Osteoblast (primary cell): ENCODE measurements at regions not wholly inside any gene's neighbourhood (a gene's known extent, or its start where the extent isn't known, plus 50 kb on each side); places are given as distances from the start of the nearest gene placed in this dataset.

Experiments
- DNase-seq: peaks from one replicate; pipeline ENCODE4 v3.0.0; 2011; ENCODE audit warnings: low spot score, mixed read lengths; ENCODE audit not compliant: insufficient read length; ENCODE audit errors: missing footprints
- H2AFZ ChIP-seq: 2 replicates; pipeline ENCODE4 v1.6.0; 2011; ENCODE audit warnings: mild to moderate bottlenecking, low read length
- H3K27ac ChIP-seq: 2 replicates; pipeline ENCODE4 v1.5.1; 2011; ENCODE audit warnings: mild to moderate bottlenecking, low read depth, low read length, moderate library complexity
- H3K27me3 ChIP-seq: 2 replicates; pipeline ENCODE4 v1.6.0; 2012; ENCODE audit warnings: mild to moderate bottlenecking, control low read depth, inconsistent platforms, low read length, moderate library complexity; ENCODE audit not compliant: insufficient read depth
- H3K36me3 ChIP-seq: 2 replicates; pipeline ENCODE4 v1.5.1; 2011; ENCODE audit warnings: mild to moderate bottlenecking, low read length, control low read depth, moderate library complexity; ENCODE audit not compliant: insufficient read depth
- H3K4me1 ChIP-seq: 2 replicates; pipeline ENCODE4 v1.5.1; 2011; ENCODE audit warnings: mild to moderate bottlenecking, low read length, control low read depth, moderate library complexity; ENCODE audit not compliant: insufficient read depth
- H3K4me2 ChIP-seq: 2 replicates; pipeline ENCODE4 v1.6.0; 2011; ENCODE audit warnings: mild to moderate bottlenecking, low read length; ENCODE audit not compliant: insufficient read depth
- H3K4me3 ChIP-seq: fragments of 200-600 bp; sonication (generic); 3 replicates; pipeline ENCODE4 v1.5.1; 2012; ENCODE audit warnings: mild to moderate bottlenecking, low read length, inconsistent platforms; ENCODE audit not compliant: insufficient read depth
- H3K79me2 ChIP-seq: 2 replicates; pipeline ENCODE4 v1.6.0; 2012; ENCODE audit warnings: mild to moderate bottlenecking, low read length, control low read depth, inconsistent platforms; ENCODE audit not compliant: insufficient read depth
- H3K9me3 ChIP-seq: 2 replicates; pipeline ENCODE4 v1.5.1; 2011; ENCODE audit warnings: low read depth, low read length, control low read depth
- H4K20me1 ChIP-seq: 2 replicates; pipeline ENCODE4 v1.6.0; 2012; ENCODE audit warnings: mild to moderate bottlenecking, low read length, control low read depth; ENCODE audit not compliant: insufficient read depth
- CTCF ChIP-seq: IDR thresholded peaks from 2 replicates; pipeline ENCODE4 v1.5.1; 2011; ENCODE audit warnings: mild to moderate bottlenecking, low read depth, low read length, moderate library complexity; ENCODE audit errors: extremely low read depth

- Histone ChIP-seq H3K9me3 (no peaks in the 10 kb centered on the region), H3K27ac (peak overlapping the region; percentile 93), H3K36me3 (no peaks in the 10 kb centered on the region), H4K20me1 (no peaks in the 10 kb centered on the region), H3K4me2 (no peak overlapping the region), H2AFZ (no peak overlapping the region), H3K27me3 (no peaks in the 10 kb centered on the region), H3K4me1 (peaks cover 14% of the 10 kb centered on the region), H3K4me3 (no peak overlapping the region), H3K79me2 (no peaks in the 10 kb centered on the region)
- no peak for TF ChIP-seq CTCF
- no peak for DNase-seq
Measured at GRCh38 chr2:18912225-18912888, 323.0 kb upstream of the NT5C1B start.

GRCh38 chr2:18911416-18911815 is 322.0 kb upstream of the NT5C1B start:
- Histone ChIP-seq H3K27me3 (no peaks in the 10 kb centered on the region), H3K27ac (peak overlapping the region; percentile 93), H2AFZ (peak overlapping the region; percentile 56), H3K4me3 (peak overlapping the region; percentile 27), H3K9me3 (no peaks in the 10 kb centered on the region), H3K79me2 (no peaks in the 10 kb centered on the region), H3K4me2 (peak overlapping the region; percentile 60), H4K20me1 (no peaks in the 10 kb centered on the region), H3K36me3 (no peaks in the 10 kb centered on the region), H3K4me1 (peaks cover 14% of the 10 kb centered on the region)
- DNase-seq = no peak
- no peak for TF ChIP-seq CTCF

- H3K4me1 ChIP-seq = peaks cover 14% of the 10 kb centered on the region
- H2AFZ ChIP-seq = peak overlapping the region; percentile 56
- H3K79me2 ChIP-seq = no peaks in the 10 kb centered on the region
- no peak for TF ChIP-seq CTCF
- H3K4me2 ChIP-seq = peak overlapping the region; percentile 60
- no peak overlapping the region for H3K4me3 ChIP-seq
- no peaks in the 10 kb centered on the region for H4K20me1 ChIP-seq
- DNase-seq = peak; percentile 70
- peak overlapping the region; percentile 93 for H3K27ac ChIP-seq
- no peaks in the 10 kb centered on the region for H3K27me3 ChIP-seq
- no peaks in the 10 kb centered on the region for H3K36me3 ChIP-seq
- no peaks in the 10 kb centered on the region for H3K9me3 ChIP-seq
Measured at GRCh38 chr2:18910843-18911242, 321.5 kb upstream of the NT5C1B start.

GRCh38 chr2:18907937-18908336 is 318.6 kb upstream of the NT5C1B start:
- Histone ChIP-seq H3K79me2 (no peaks in the 10 kb centered on the region), H3K27ac (no peak overlapping the region), H3K36me3 (no peaks in the 10 kb centered on the region), H3K9me3 (no peaks in the 10 kb centered on the region), H3K4me2 (no peak overlapping the region), H3K27me3 (no peaks in the 10 kb centered on the region), H2AFZ (no peak overlapping the region), H3K4me1 (peaks cover 14% of the 10 kb centered on the region), H3K4me3 (no peak overlapping the region), H4K20me1 (no peaks in the 10 kb centered on the region)
- no peak for DNase-seq
- no peak for TF ChIP-seq CTCF
